ENCODE measurements at regions not wholly inside any gene's neighbourhood (a gene's known extent, or its start where the extent isn't known, plus 50 kb on each side); places are given as distances from the start of the nearest gene placed in this dataset.

GRCh38 chr11:80987171-80987570, 1546.3 kb upstream of the TENM4 start:
- no peaks in the 10 kb centered on the region for H3K36me3 ChIP-seq (ENCODE audit: control insufficient read depth, insufficient read depth, low read length)
- no peaks in the 10 kb centered on the region for H3K9me3 ChIP-seq (ENCODE audit: control insufficient read depth, low read length)
- no peaks in the 10 kb centered on the region for H3K27me3 ChIP-seq (ENCODE audit: control insufficient read depth, insufficient read depth, low read length)
- H3K4me1 ChIP-seq (ENCODE audit: control insufficient read depth, insufficient read depth, low read length): no peaks in the 10 kb centered on the region
- H3K4me3 ChIP-seq (ENCODE audit: low read length): no peak overlapping the region
- H3K9ac ChIP-seq (ENCODE audit: low read length): no peak overlapping the region

- Histone ChIP-seq H3K4me1 (ENCODE audit: control insufficient read depth, insufficient read depth, low read length) (no peaks in the 10 kb centered on the region), H3K4me3 (ENCODE audit: low read length) (no peak overlapping the region), H3K36me3 (ENCODE audit: control insufficient read depth, insufficient read depth, low read length) (no peaks in the 10 kb centered on the region), H3K27me3 (ENCODE audit: control insufficient read depth, insufficient read depth, low read length) (no peaks in the 10 kb centered on the region), H3K9ac (ENCODE audit: low read length) (no peak overlapping the region), H3K9me3 (ENCODE audit: control insufficient read depth, low read length) (no peaks in the 10 kb centered on the region)
These were observed 1545.7 kb upstream of the TENM4 start for GRCh38 chr11:80986421-80987074.

- no peaks in the 10 kb centered on the region for H3K27me3 ChIP-seq (ENCODE audit: control insufficient read depth, insufficient read depth, low read length)
- H3K36me3 ChIP-seq (ENCODE audit: control insufficient read depth, insufficient read depth, low read length): no peaks in the 10 kb centered on the region
- no peak overlapping the region for H3K4me3 ChIP-seq (ENCODE audit: low read length)
- no peaks in the 10 kb centered on the region for H3K9me3 ChIP-seq (ENCODE audit: control insufficient read depth, low read length)
- H3K4me1 ChIP-seq (ENCODE audit: control insufficient read depth, insufficient read depth, low read length): no peaks in the 10 kb centered on the region
- no peak overlapping the region for H3K9ac ChIP-seq (ENCODE audit: low read length)
These were observed 1539.4 kb upstream of the TENM4 start for GRCh38 chr11:80980227-80980626.

GRCh38 chr11:80973786-80974185, 1533.0 kb upstream of the TENM4 start:
- Histone ChIP-seq H3K4me1 (ENCODE audit: control insufficient read depth, insufficient read depth, low read length) (no peaks in the 10 kb centered on the region), H3K9me3 (ENCODE audit: control insufficient read depth, low read length) (no peaks in the 10 kb centered on the region), H3K4me3 (ENCODE audit: low read length) (no peak overlapping the region), H3K36me3 (ENCODE audit: control insufficient read depth, insufficient read depth, low read length) (no peaks in the 10 kb centered on the region), H3K9ac (ENCODE audit: low read length) (no peak overlapping the region), H3K27me3 (ENCODE audit: control insufficient read depth, insufficient read depth, low read length) (no peaks in the 10 kb centered on the region)

- H3K4me1 ChIP-seq (ENCODE audit: control insufficient read depth, insufficient read depth, low read length): no peaks in the 10 kb centered on the region
- no peak overlapping the region for H3K4me3 ChIP-seq (ENCODE audit: low read length)
- no peaks in the 10 kb centered on the region for H3K36me3 ChIP-seq (ENCODE audit: control insufficient read depth, insufficient read depth, low read length)
- H3K27me3 ChIP-seq (ENCODE audit: control insufficient read depth, insufficient read depth, low read length): no peaks in the 10 kb centered on the region
- H3K9ac ChIP-seq (ENCODE audit: low read length): no peak overlapping the region
- H3K9me3 ChIP-seq (ENCODE audit: control insufficient read depth, low read length): no peaks in the 10 kb centered on the region
These were observed 1529.2 kb upstream of the TENM4 start for GRCh38 chr11:80970037-80970436.

GRCh38 chr11:80967649-80968048, 1526.8 kb upstream of the TENM4 start:
- Histone ChIP-seq H3K9me3 (ENCODE audit: control insufficient read depth, low read length) (no peaks in the 10 kb centered on the region), H3K4me1 (ENCODE audit: control insufficient read depth, insufficient read depth, low read length) (no peaks in the 10 kb centered on the region), H3K4me3 (ENCODE audit: low read length) (no peak overlapping the region), H3K9ac (ENCODE audit: low read length) (no peak overlapping the region), H3K27me3 (ENCODE audit: control insufficient read depth, insufficient read depth, low read length) (no peaks in the 10 kb centered on the region), H3K36me3 (ENCODE audit: control insufficient read depth, insufficient read depth, low read length) (no peaks in the 10 kb centered on the region)

- Histone ChIP-seq H3K27me3 (ENCODE audit: control insufficient read depth, insufficient read depth, low read length) (no peaks in the 10 kb centered on the region), H3K36me3 (ENCODE audit: control insufficient read depth, insufficient read depth, low read length) (no peaks in the 10 kb centered on the region), H3K4me3 (ENCODE audit: low read length) (no peak overlapping the region), H3K9me3 (ENCODE audit: control insufficient read depth, low read length) (no peaks in the 10 kb centered on the region), H3K4me1 (ENCODE audit: control insufficient read depth, insufficient read depth, low read length) (no peaks in the 10 kb centered on the region), H3K9ac (ENCODE audit: low read length) (no peak overlapping the region)
These were observed 1519.7 kb upstream of the TENM4 start for GRCh38 chr11:80960381-80961029.

GRCh38 chr11:80959751-80960150, 1518.9 kb upstream of the TENM4 start:
- H3K4me1 ChIP-seq (ENCODE audit: control insufficient read depth, insufficient read depth, low read length): no peaks in the 10 kb centered on the region
- H3K27me3 ChIP-seq (ENCODE audit: control insufficient read depth, insufficient read depth, low read length): no peaks in the 10 kb centered on the region

GRCh38 chr11:80958987-80959386, 1518.2 kb upstream of the TENM4 start:
- H3K27me3 ChIP-seq (ENCODE audit: control insufficient read depth, insufficient read depth, low read length): no peaks in the 10 kb centered on the region
- H3K4me1 ChIP-seq (ENCODE audit: control insufficient read depth, insufficient read depth, low read length): no peaks in the 10 kb centered on the region
- H3K9ac ChIP-seq (ENCODE audit: low read length): no peak overlapping the region
- H3K36me3 ChIP-seq (ENCODE audit: control insufficient read depth, insufficient read depth, low read length): no peaks in the 10 kb centered on the region
- no peak overlapping the region for H3K4me3 ChIP-seq (ENCODE audit: low read length)
- no peaks in the 10 kb centered on the region for H3K9me3 ChIP-seq (ENCODE audit: control insufficient read depth, low read length)

More at GRCh38 chr11:80959751-80960150, 1518.9 kb upstream of the TENM4 start:
- Histone ChIP-seq H3K9me3 (ENCODE audit: control insufficient read depth, low read length) (no peaks in the 10 kb centered on the region), H3K36me3 (ENCODE audit: control insufficient read depth, insufficient read depth, low read length) (no peaks in the 10 kb centered on the region), H3K9ac (ENCODE audit: low read length) (no peak overlapping the region), H3K4me3 (ENCODE audit: low read length) (no peak overlapping the region)

GRCh38 chr11:80958361-80958760, 1517.5 kb upstream of the TENM4 start:
- H3K9me3 ChIP-seq (ENCODE audit: control insufficient read depth, low read length): no peaks in the 10 kb centered on the region
- H3K27me3 ChIP-seq (ENCODE audit: control insufficient read depth, insufficient read depth, low read length): no peaks in the 10 kb centered on the region
- H3K36me3 ChIP-seq (ENCODE audit: control insufficient read depth, insufficient read depth, low read length): no peaks in the 10 kb centered on the region
- H3K4me3 ChIP-seq (ENCODE audit: low read length): no peak overlapping the region
- H3K4me1 ChIP-seq (ENCODE audit: control insufficient read depth, insufficient read depth, low read length): no peaks in the 10 kb centered on the region
- no peak overlapping the region for H3K9ac ChIP-seq (ENCODE audit: low read length)

GRCh38 chr11:80955588-80955987, 1514.8 kb upstream of the TENM4 start:
- Histone ChIP-seq H3K27me3 (ENCODE audit: control insufficient read depth, insufficient read depth, low read length) (no peaks in the 10 kb centered on the region), H3K36me3 (ENCODE audit: control insufficient read depth, insufficient read depth, low read length) (no peaks in the 10 kb centered on the region), H3K4me1 (ENCODE audit: control insufficient read depth, insufficient read depth, low read length) (no peaks in the 10 kb centered on the region), H3K4me3 (ENCODE audit: low read length) (no peak overlapping the region), H3K9ac (ENCODE audit: low read length) (no peak overlapping the region), H3K9me3 (ENCODE audit: control insufficient read depth, low read length) (no peaks in the 10 kb centered on the region)

GRCh38 chr11:80948781-80949180, 1508.0 kb upstream of the TENM4 start:
- Histone ChIP-seq H3K36me3 (ENCODE audit: control insufficient read depth, insufficient read depth, low read length) (no peaks in the 10 kb centered on the region), H3K9ac (ENCODE audit: low read length) (no peak overlapping the region), H3K4me3 (ENCODE audit: low read length) (no peak overlapping the region), H3K4me1 (ENCODE audit: control insufficient read depth, insufficient read depth, low read length) (no peaks in the 10 kb centered on the region), H3K9me3 (ENCODE audit: control insufficient read depth, low read length) (no peaks in the 10 kb centered on the region), H3K27me3 (ENCODE audit: control insufficient read depth, insufficient read depth, low read length) (no peaks in the 10 kb centered on the region)
